Fibroblast of skin of scalp (primary cell): ENCODE measurements at regions not wholly inside any gene's neighbourhood (a gene's known extent, or its start where the extent isn't known, plus 50 kb on each side); places are given as distances from the start of the nearest gene placed in this dataset.
"Not testable (repeated sequence)": the region's sequence is repeated elsewhere in the genome, so short reads cannot be mapped to it uniquely, and the experiment has no call there.

Experiments
- DNase-seq: peaks from one replicate; pipeline ENCODE4 v3.0.0-alpha.2; 2013

DNA sequence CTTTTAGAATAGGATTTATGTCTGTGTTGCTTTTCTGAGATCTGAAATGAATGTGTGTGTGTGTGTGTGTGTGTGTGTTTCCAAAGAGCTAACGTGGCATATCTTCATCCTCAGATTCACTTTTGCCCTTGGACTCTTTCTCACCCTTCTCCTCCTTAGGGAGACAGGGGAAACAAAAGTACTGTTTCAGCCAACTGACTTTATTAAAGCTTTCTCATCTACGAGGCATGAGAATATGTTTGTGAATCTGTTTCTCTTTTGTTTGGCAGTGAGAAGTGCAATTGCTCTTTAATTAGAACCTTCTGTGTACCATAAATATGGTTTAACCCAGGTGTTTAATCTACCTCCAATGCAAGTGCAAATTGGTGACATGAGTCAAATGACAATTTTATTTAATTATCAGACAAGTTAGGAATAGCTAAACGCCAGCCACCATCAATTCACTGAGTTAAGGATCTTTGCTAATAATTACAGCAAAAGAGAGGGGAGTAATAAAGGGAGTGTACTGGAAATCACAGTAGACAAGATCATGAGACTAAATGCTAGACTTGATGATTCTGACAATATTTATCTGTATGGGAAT lies 186.4 kb upstream of the COL3A1 start:
- peak; percentile 65 for DNase-seq

DNA sequence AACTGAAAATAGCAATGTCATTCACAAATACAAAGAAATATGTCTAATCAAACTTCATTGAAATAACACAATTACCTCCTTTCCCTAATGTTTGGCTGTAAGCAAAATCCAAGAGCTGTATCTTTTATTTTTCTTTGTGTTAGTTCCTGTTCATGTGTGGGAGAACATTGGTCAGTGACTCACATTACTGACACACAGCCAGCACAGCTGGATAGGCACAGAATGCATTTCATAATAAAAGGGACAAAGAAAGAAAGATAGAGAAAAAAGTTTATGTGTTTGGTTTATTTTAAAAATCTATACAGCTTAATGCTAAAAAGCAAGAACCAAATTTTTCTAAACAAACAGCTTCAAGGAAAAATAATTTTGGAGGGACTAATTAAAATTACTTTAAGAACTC lies 185.6 kb upstream of the COL3A1 start:
- DNase-seq, result peak; percentile 91

GRCh38 chr2:188789951-188790350 lies 184.2 kb upstream of the COL3A1 start:
- no peak for DNase-seq

DNA sequence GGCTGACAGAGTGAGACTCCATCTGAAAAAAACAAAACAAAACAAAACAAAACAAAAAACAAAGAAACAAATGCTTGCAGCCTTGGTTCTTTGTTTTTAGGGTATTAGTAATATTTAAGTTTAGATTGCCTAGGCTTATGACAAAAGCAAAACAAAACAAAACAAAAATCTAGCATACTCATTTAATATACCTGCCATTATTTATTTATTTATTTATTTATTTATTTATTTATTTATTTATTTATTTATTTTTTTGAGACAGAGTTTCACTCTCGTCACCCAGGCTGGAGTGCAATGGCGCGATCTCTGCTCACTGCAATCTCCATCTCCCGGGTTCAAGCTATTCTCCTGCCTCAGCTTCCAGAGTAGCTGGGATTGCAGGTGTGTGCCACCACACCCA lies 179.7 kb upstream of the COL3A1 start:
- not testable (repeated sequence) for DNase-seq

DNA sequence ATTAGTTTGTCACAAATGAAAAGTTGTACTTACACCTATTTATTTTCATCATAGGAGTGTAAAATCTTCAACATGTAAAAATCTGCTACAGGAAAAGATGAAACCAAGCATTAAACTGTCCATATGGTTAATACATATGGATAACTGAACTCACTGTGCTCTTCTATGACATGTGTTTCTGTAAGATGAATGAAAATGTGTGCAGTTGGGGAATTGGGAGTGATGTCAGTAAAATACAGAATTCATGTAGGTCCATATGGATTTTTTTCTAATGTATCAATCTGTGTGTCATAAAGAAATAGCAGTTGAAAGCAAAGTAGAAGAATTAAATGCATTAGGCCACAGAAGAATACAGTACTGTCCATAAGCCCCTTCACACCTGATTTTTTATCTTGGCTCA lies 178.4 kb upstream of the COL3A1 start:
- DNase-seq, result no peak

DNA sequence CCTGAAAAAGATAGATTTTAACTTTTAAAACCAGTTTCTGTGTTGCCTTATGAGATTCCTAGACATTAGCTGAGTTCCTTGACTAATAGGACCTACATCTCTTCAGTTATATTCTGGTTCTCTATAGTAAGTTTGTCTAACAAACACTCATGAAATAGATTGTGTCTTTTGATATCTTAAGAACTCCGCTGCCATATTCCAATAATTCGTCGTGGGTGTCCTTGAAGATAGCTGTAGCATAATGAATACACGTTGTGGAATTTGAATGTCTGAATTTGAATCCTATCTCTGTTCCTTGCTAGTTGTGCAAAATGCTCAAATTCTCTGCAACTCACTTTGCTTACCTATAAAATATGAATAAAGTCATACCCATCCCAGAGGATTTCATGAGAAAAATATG lies 176.8 kb upstream of the COL3A1 start:
- no peak for DNase-seq

DNA sequence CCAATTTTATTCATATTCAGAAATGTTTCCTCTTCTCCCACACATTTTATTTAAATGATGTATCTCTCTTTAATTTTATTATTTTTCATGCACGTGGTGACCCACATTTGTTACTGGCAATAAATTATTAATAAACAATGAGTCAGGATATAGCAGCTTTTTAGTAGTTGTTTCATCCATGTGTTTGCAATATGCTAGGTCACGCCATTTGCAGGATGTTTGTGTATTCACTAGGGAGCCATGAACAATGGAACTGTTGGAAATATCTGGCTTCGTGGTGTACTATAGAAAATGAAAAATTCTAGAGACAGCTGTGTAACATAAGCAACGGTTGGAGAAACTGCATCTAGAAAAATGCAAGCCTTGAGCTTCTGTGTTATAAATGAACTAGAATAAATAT lies 176.0 kb upstream of the COL3A1 start:
- DNase-seq, result peak; percentile 83

GRCh38 chr2:188805219-188805618 lies 169.0 kb upstream of the COL3A1 start:
- DNase-seq, result no peak

GRCh38 chr2:188808947-188809355 lies 165.2 kb upstream of the COL3A1 start:
- DNase-seq, result peak; percentile 96

DNA sequence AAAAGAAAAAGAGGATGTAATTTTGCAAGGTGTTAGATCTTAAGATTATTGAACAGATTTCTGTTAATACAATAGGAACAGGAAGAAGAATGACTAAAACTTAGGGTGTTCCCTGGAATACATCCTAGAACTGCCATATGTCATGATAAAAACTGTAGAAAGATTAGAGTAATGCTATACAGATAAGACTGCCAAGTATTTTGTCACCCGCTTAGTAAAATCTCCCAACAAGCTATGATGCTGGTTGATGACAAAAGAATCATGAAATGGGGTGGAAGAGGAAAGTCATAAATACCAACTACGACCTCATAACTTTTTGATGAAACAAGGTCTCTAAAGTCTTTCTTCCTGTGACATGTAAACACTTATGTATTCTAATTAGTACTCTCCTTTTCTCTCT lies 163.6 kb upstream of the COL3A1 start:
- peak; percentile 31 for DNase-seq

DNA sequence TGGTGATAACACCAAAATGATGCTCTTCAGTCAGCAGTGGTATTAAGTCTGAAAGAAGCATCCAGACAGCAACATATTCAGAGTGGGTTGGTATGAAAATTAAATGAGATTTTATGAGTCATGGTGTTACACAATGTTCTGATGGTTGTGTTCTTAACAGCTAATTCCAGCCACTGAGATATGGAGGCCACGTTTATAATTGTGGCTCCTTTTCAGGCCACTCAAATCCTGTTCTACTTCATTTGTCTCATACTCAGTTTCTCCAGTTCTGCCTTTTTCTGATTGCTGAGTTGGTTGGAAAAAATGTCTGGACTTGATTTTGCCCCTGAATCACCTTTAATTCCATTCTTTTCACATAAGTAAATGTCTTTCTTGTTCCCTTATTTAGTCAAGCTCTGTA lies 162.7 kb upstream of the COL3A1 start:
- peak; percentile 78 for DNase-seq

- peak; percentile 88 for DNase-seq
Measured at GRCh38 chr2:188813315-188813714, 160.9 kb upstream of the COL3A1 start.

GRCh38 chr2:188813857-188814256 lies 160.3 kb upstream of the COL3A1 start:
- peak; percentile 64 for DNase-seq

GRCh38 chr2:188819011-188819410 lies 155.2 kb upstream of the COL3A1 start:
- DNase-seq, result no peak

GRCh38 chr2:188819792-188820191 lies 154.4 kb upstream of the COL3A1 start:
- DNase-seq, result no peak

DNA sequence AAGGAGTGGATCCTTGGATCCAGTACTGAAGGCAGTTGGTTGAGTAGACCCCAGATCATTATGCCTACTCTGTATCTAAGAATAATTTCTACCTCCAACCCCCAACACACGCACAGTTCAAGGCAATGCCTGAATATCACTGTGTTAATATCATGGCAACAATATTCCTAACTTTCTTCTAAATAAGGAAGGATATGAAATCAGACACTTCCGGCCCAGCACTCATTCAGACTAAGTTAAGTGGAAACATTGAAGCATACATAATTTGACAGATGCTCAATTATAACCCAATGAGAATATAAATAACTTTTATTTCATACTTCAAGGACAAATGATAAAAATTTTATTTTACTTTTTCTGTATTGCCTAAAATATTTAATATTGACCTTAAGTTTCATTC lies 153.6 kb upstream of the COL3A1 start:
- no peak for DNase-seq

DNA sequence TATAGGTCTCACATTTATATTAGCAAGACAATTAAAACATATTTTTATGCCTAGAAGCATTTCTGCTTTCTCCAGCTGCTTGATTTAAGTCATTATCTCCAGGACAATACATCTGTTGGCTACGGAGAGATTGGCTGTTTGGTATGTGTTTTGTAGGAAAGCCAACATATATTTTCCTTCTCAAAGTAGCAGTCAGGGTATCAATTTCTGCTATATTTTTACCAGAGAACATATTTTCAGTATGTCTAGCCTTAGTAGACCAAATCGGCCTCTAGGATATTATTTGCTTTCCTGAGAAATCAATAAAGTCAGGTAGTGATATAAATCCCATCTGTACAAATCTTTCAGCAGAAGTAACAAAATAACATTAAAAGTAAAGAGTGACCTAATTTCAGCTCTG lies 150.0 kb upstream of the COL3A1 start:
- no peak for DNase-seq

- DNase-seq, result no peak
Measured at GRCh38 chr2:188833331-188833730, 140.8 kb upstream of the COL3A1 start.

DNA sequence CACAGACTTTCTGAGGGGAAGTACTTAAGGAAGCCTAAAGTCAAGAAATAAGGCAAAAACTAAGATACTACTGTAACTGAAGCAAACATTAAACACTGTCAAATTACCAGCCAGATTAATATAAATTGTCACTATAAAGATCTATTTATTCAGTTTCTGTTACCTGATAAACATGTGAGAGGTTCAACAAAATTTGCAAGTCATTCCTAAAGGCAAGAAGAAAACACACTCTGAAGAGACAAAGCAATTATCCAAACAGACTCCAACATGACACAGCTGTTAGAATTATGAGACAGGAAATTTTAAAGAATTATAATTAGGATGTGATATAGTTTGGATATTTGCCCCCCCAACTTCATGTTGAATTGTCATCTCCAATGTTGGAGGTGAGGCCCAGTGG lies 140.4 kb upstream of the COL3A1 start:
- no peak for DNase-seq

DNA sequence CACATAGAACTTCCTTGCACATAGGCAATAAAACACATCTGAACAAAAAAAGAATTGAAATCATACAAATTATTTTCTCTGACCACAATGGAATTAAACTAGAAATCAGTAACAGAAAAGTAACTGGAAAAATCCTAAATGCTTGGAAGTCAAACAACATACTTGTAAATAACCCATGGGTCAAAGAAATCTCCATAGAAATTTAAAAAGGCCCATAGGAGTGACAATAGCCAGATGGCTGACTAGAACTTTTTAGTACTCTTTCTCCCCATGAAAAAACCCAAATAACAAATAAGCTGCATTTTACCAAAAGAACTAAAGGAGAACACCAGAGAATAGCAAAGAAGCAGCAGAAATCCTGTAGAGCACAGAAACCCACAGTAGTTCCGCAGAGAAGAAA lies 139.2 kb upstream of the COL3A1 start:
- DNase-seq, result no peak

DNA sequence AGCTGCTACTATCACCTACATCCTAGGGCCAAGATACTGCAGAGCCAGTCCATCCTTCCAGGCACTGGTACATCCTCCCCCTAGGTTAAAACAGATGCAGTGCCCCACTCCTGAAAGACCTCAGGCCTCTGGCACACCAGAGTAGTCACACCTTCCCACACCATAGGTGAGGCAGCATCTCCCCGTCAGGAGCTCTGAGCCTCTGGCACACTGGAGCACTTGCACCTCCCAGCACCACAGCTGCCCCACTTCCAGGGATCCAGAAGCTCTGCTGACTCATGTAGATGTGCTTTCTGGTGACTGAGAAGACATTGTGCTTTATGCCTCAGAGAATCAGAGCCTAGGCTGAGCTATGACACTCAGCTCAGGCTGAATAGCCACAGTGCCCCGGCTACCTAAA lies 138.4 kb upstream of the COL3A1 start:
- DNase-seq, result no peak

GRCh38 chr2:188845692-188846091 lies 128.5 kb upstream of the COL3A1 start:
- DNase-seq, result peak; percentile 32

- no peak for DNase-seq
Measured at GRCh38 chr2:188848887-188849435, 125.2 kb upstream of the COL3A1 start.

DNA sequence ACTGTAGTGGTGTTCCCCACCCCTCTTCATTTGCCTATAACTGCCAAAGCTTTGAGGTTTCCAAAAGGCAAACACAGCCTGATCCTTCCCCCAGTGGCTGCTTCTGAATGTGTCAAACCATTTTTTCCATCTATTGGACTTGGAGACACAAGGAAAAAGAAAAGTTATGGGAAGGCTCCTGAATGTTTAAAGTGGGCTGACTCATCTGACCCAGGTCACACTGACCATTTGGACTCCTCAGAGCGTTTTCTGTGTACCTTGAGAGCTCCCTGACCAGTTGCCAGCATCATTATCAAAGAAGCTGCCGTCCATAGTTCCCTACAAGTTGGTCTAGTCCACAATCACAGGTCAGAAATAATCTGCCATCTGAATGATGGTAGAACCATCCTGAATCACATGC lies 123.4 kb upstream of the COL3A1 start:
- no peak for DNase-seq

DNA sequence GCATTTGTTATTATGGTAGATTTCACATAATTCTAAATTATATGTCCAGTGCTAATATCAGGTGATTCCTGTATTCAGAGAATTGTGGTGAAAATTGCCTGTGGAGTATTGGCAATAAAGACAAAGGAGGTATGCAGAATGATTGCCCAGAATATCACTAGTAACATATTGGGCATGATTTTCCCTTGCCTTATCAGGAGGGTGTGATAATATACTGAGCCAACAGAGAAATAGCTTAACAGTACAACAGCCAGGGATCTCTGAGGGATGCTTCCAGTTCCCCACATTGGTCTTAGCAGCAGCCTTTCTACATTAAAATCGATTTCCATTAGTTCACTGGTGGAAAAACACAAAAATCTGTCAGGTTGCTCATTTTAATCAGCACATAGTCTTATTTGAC lies 122.9 kb upstream of the COL3A1 start:
- no peak for DNase-seq
